Osteocyte (in vitro differentiated cells): ENCODE measurements at regions not wholly inside any gene's neighbourhood (a gene's known extent, or its start where the extent isn't known, plus 50 kb on each side); places are given as distances from the start of the nearest gene placed in this dataset.

ENCODE experiments used
- DNase-seq: peaks from one replicate; pipeline ENCODE4 v3.0.0; 2021; ENCODE audit warnings: mixed read lengths; ENCODE audit not compliant: unreplicated experiment; ENCODE audit errors: extremely low spot score
- H3K27ac Mint-ChIP-seq: one replicate; pipeline ENCODE4 v1.8.0; 2021; ENCODE audit warnings: mild to moderate bottlenecking, mixed read lengths; ENCODE audit not compliant: unreplicated experiment
- H3K27me3 Mint-ChIP-seq: one replicate; pipeline ENCODE4 v1.8.0; 2021; ENCODE audit warnings: mixed read lengths; ENCODE audit not compliant: unreplicated experiment
- H3K36me3 Mint-ChIP-seq: one replicate; pipeline ENCODE4 v1.8.0; 2021; ENCODE audit warnings: mixed read lengths; ENCODE audit not compliant: unreplicated experiment
- H3K4me1 Mint-ChIP-seq: one replicate; pipeline ENCODE4 v1.8.0; 2021; ENCODE audit warnings: mixed read lengths; ENCODE audit not compliant: unreplicated experiment
- H3K4me3 Mint-ChIP-seq: one replicate; pipeline ENCODE4 v1.8.0; 2021; ENCODE audit warnings: mild to moderate bottlenecking, moderate library complexity, mixed read lengths; ENCODE audit not compliant: unreplicated experiment
- H3K9me3 Mint-ChIP-seq: one replicate; pipeline ENCODE4 v1.8.0; 2021; ENCODE audit warnings: mixed read lengths; ENCODE audit not compliant: unreplicated experiment
- TF ChIP-seq, protein P1 (sequence below): fragments of 200-600 bp; sonication (generic); IDR thresholded peaks from 2 replicates; pipeline ENCODE4 v1.5.0; 2021; ENCODE audit warnings: antibody characterized with exemption, mild to moderate bottlenecking, moderate library complexity

DNA sequence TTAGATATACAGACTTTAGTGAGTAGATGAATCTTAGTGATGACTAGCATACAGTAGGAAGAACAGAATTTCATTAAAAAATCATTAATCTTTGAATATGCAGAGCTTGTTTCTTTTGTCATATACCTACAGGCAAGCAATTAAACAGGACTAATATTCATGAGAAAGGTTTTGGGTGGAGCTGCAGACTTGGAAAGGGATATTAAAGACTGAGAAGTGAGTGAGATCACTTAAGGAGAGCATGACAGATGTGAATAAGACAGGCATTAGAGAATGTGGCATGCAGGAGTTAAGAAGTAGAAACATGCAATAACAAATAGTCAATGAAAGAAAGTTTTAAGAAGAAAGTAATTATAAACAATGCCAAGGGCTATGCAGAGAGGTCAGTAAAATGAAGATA is 187.7 kb downstream of the TMTC3 start:
- Mint-ChIP-seq H3K27me3 (no peaks in the 10 kb centered on the region), H3K36me3 (no peaks in the 10 kb centered on the region), H3K27ac (no peak overlapping the region), H3K4me1 (peaks cover 17% of the 10 kb centered on the region), H3K9me3 (no peaks in the 10 kb centered on the region), H3K4me3 (no peak overlapping the region)
- no peak for DNase-seq
- TF ChIP-seq, protein P1, sequence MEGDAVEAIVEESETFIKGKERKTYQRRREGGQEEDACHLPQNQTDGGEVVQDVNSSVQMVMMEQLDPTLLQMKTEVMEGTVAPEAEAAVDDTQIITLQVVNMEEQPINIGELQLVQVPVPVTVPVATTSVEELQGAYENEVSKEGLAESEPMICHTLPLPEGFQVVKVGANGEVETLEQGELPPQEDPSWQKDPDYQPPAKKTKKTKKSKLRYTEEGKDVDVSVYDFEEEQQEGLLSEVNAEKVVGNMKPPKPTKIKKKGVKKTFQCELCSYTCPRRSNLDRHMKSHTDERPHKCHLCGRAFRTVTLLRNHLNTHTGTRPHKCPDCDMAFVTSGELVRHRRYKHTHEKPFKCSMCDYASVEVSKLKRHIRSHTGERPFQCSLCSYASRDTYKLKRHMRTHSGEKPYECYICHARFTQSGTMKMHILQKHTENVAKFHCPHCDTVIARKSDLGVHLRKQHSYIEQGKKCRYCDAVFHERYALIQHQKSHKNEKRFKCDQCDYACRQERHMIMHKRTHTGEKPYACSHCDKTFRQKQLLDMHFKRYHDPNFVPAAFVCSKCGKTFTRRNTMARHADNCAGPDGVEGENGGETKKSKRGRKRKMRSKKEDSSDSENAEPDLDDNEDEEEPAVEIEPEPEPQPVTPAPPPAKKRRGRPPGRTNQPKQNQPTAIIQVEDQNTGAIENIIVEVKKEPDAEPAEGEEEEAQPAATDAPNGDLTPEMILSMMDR: no peak

DNA sequence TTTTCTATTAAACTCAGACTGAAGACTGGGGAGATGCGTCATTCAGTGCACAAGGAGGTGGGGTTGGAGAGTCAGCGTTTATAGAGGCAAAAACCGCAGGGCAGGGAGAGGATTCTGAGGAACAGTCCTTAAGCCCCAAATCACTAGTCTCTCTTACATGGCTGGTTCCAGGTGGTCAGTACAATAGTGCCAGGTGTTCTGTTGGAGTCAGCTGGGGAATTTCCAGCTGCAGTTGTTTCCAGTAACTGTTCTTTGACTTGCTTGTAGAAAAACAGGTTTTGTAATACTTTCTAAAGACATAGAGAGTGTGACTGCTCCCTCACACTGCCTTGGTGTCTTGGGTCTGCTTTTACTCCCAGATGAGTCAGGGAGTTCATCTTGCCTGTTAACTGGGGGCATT is 192.2 kb downstream of the TMTC3 start:
- no peaks in the 10 kb centered on the region for H3K36me3 Mint-ChIP-seq
- H3K4me1 Mint-ChIP-seq: peaks cover 8% of the 10 kb centered on the region
- H3K27me3 Mint-ChIP-seq: no peaks in the 10 kb centered on the region
- H3K9me3 Mint-ChIP-seq: no peaks in the 10 kb centered on the region
- no peak overlapping the region for H3K27ac Mint-ChIP-seq
- DNase-seq: no peak
- no peak overlapping the region for H3K4me3 Mint-ChIP-seq
- TF ChIP-seq, protein P1: no peak

DNA sequence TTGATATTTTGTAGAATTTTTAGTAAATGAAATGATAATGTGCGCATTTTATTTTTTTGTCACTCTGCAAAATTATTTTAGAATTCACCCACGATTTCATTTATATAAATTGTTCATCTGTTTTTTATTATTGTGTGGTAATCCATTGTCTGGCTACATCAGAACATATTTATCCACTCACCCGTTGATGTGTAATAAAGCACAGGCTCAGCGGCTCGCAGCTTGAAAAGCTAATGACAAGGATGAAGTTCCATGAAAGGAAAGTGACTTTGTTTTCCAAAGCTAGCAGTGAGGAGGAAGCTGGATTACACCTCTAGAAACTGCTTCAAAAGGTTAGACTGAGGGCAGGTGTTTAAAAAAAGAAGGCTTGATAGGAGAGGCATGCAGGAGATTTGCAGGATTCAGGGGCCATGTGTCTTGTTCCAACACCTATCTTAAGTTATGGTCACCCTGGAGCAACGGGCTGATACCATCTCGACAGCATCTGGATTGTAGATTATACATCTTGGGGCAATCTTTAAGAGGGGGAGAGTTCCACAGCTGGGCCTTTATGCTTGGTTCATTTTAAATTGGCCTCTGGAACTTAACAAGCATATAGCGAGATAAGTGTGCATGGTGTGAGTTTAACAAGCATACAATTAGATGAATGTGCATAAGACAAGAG is 194.1 kb downstream of the TMTC3 start:
- no peak for DNase-seq
- TF ChIP-seq, protein P1: no peak
- H3K27me3 Mint-ChIP-seq: no peaks in the 10 kb centered on the region
- no peaks in the 10 kb centered on the region for H3K36me3 Mint-ChIP-seq
- peaks cover 8% of the 10 kb centered on the region for H3K4me1 Mint-ChIP-seq
- H3K27ac Mint-ChIP-seq: no peak overlapping the region
- no peak overlapping the region for H3K4me3 Mint-ChIP-seq
- no peaks in the 10 kb centered on the region for H3K9me3 Mint-ChIP-seq

DNA sequence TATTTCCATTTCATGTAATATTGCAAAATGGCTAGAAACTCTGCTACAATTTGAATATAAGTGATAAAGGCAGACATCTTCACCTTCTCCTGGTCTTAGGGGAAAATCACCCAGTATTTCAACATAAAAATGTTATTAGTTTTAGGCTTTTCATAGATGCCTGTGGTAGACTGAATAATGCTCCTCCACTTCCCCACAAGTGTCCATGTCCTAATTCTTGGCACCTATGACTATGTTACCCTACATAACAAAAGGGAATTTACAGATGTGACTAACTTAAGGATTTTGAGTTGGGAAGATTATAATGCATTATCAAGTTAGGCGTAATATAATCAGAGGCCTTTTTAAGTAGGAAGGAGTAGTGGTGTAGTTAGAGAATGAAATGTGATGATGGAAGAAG is 196.4 kb downstream of the TMTC3 start:
- TF ChIP-seq, protein P1: no peak
- Mint-ChIP-seq H3K27me3 (no peaks in the 10 kb centered on the region), H3K9me3 (no peaks in the 10 kb centered on the region), H3K4me1 (peaks cover 8% of the 10 kb centered on the region), H3K36me3 (no peaks in the 10 kb centered on the region), H3K27ac (no peak overlapping the region), H3K4me3 (no peak overlapping the region)
- DNase-seq: no peak

DNA sequence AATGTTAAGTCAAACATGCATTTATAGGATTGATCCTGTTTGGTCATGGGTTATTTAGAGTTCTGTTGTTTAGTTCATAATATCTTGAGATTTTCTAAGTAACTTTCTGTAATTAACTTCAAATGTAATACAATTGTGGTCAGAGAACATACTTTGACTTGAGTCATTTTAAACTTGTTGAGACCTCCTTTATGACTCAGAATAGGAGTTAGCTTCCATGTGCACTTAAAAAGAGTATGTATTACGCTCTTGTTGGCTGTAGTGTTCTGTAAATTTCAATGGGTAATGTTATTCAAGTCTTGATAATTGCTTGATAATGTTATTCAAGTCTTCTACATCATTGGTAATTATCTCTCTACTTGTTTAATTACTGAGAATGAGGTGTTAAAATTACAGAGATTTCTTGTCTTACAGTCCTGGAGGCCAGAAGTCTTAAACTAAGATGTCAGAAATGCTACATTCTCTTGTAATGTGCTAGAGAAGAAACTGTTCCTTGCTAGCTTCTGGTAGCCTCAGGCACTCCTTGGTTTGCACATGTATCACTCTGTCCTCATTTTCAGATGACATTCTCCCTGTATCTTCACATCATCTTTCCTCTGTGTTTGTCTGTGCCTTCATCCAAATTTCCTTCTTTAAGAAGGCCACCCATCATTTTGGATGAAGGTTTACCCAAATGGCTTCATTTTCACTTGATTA is 197.3 kb downstream of the TMTC3 start:
- Mint-ChIP-seq H3K27ac (no peak overlapping the region), H3K4me1 (peaks cover 4% of the 10 kb centered on the region), H3K36me3 (no peaks in the 10 kb centered on the region), H3K27me3 (no peaks in the 10 kb centered on the region), H3K9me3 (no peaks in the 10 kb centered on the region), H3K4me3 (no peak overlapping the region)
- no peak for DNase-seq
- TF ChIP-seq, protein P1: no peak
